Ishikawa (cell line): ENCODE measurements at regions not wholly inside any gene's neighbourhood (a gene's known extent, or its start where the extent isn't known, plus 50 kb on each side); places are given as distances from the start of the nearest gene placed in this dataset.

Experiments used
- CEBPB ChIP-seq: IDR thresholded peaks from 2 replicates; pipeline ENCODE4 v1.6.1; 2012
- CREB1 ChIP-seq: IDR thresholded peaks from 2 replicates; pipeline ENCODE4 v1.6.1; 2012; ENCODE audit warnings: low read depth
- EGR1 ChIP-seq: IDR thresholded peaks from 2 replicates; pipeline ENCODE4 v1.6.1; 2012
- EP300 ChIP-seq: IDR thresholded peaks from 2 replicates; pipeline ENCODE4 v1.6.1; 2012; ENCODE audit warnings: borderline replicate concordance
- FOXM1 ChIP-seq: IDR thresholded peaks from 2 replicates; pipeline ENCODE4 v1.6.1; 2012; ENCODE audit warnings: low read depth, borderline replicate concordance
- MAX ChIP-seq: IDR thresholded peaks from 2 replicates; pipeline ENCODE4 v1.6.1; 2012
- NFIC ChIP-seq: IDR thresholded peaks from 2 replicates; pipeline ENCODE4 v1.6.1; 2012
- RAD21 ChIP-seq: IDR thresholded peaks from 2 replicates; pipeline ENCODE4 v1.6.1; 2012; ENCODE audit warnings: low read depth
- REST ChIP-seq: IDR thresholded peaks from 2 replicates; pipeline ENCODE4 v1.6.1; 2012; ENCODE audit warnings: low read depth, mild to moderate bottlenecking
- TAF1 ChIP-seq: IDR thresholded peaks from 2 replicates; pipeline ENCODE4 v1.6.1; 2012; ENCODE audit warnings: low read depth, mild to moderate bottlenecking
- TCF12 ChIP-seq: IDR thresholded peaks from 2 replicates; pipeline ENCODE4 v1.6.1; 2012; ENCODE audit warnings: low read depth
- TEAD4 ChIP-seq: IDR thresholded peaks from 2 replicates; pipeline ENCODE4 v1.6.1; 2012
- USF1 ChIP-seq: IDR thresholded peaks from 2 replicates; pipeline ENCODE4 v1.6.1; 2012
- YY1 ChIP-seq: IDR thresholded peaks from 2 replicates; pipeline ENCODE4 v1.6.1; 2012; ENCODE audit warnings: low read depth
- ZBTB7A ChIP-seq: IDR thresholded peaks from 2 replicates; pipeline ENCODE4 v1.6.1; 2012; ENCODE audit warnings: low read depth

- TF ChIP-seq EP300 (no peak), NFIC (no peak), EGR1 (no peak), YY1 (no peak), REST (no peak), TCF12 (no peak), MAX (no peak)
Measured at GRCh38 chr9:93818827-93819472, 136.2 kb downstream of the BARX1 start.

GRCh38 chr9:93818237-93818636 lies 136.9 kb downstream of the BARX1 start:
- TF ChIP-seq CREB1, result no peak
- no peak for TF ChIP-seq CEBPB
- TF ChIP-seq TAF1, result no peak
- no peak for TF ChIP-seq FOXM1
- TF ChIP-seq TCF12, result no peak
- TF ChIP-seq RAD21, result no peak
- TF ChIP-seq EP300, result no peak
- no peak for TF ChIP-seq USF1
- TF ChIP-seq REST, result no peak
- no peak for TF ChIP-seq TEAD4
- TF ChIP-seq NFIC, result no peak
- no peak for TF ChIP-seq ZBTB7A
- no peak for TF ChIP-seq MAX
- no peak for TF ChIP-seq YY1
- no peak for TF ChIP-seq EGR1

- TF ChIP-seq TAF1, result no peak
Measured at GRCh38 chr9:93815677-93816076, 139.5 kb downstream of the BARX1 start.

GRCh38 chr9:93815135-93815534 lies 140.0 kb downstream of the BARX1 start:
- no peak for TF ChIP-seq TCF12
- no peak for TF ChIP-seq FOXM1
- no peak for TF ChIP-seq REST
- TF ChIP-seq TAF1, result no peak
- no peak for TF ChIP-seq TEAD4
- no peak for TF ChIP-seq YY1

- TF ChIP-seq CEBPB (no peak), RAD21 (0 out of 2 replicates have a peak, but pooled peaks have one; percentile 26), EGR1 (no peak), USF1 (no peak)
Measured at GRCh38 chr9:93814077-93814956, 140.8 kb downstream of the BARX1 start.
